HG03521 (cell line): ENCODE measurements at regions not wholly inside any gene's neighbourhood (a gene's known extent, or its start where the extent isn't known, plus 50 kb on each side); places are given as distances from the start of the nearest gene placed in this dataset.
"Not testable (repeated sequence)": the region's sequence is repeated elsewhere in the genome, so short reads cannot be mapped to it uniquely, and the experiment has no call there.

Source experiments
- ATAC-seq: cut with Tn5 transposase; IDR thresholded peaks from one replicate; pipeline ENCODE4 v1.9.1; 2021; ENCODE audit warnings: mild to moderate bottlenecking, moderate library complexity; ENCODE audit not compliant: unreplicated experiment

GRCh38 chr15:20369500-20369899, 172.1 kb downstream of the GOLGA6L6 start:
- ATAC-seq: no peak

- no peak for ATAC-seq
Observed at GRCh38 chr15:20368974-20369373, 172.6 kb downstream of the GOLGA6L6 start.

GRCh38 chr15:20367093-20367492, 174.5 kb downstream of the GOLGA6L6 start:
- no peak for ATAC-seq

GRCh38 chr15:20363591-20363990, 178.0 kb downstream of the GOLGA6L6 start:
- not testable (repeated sequence) for ATAC-seq

- no peak for ATAC-seq
Observed at GRCh38 chr15:20361091-20361490, 180.5 kb downstream of the GOLGA6L6 start.

- no peak for ATAC-seq
Observed at GRCh38 chr15:20358779-20359414, 182.7 kb downstream of the GOLGA6L6 start.

- no peak for ATAC-seq
Observed at GRCh38 chr15:20358066-20358778, 183.4 kb downstream of the GOLGA6L6 start.

- ATAC-seq: no peak
Observed at GRCh38 chr15:20357481-20358065, 184.0 kb downstream of the GOLGA6L6 start.

GRCh38 chr15:20356911-20357480, 184.6 kb downstream of the GOLGA6L6 start:
- ATAC-seq: no peak

GRCh38 chr15:20356444-20356910, 185.1 kb downstream of the GOLGA6L6 start:
- no peak for ATAC-seq

GRCh38 chr15:20355256-20355868, 186.2 kb downstream of the GOLGA6L6 start:
- ATAC-seq: no peak

GRCh38 chr15:20354884-20355223, 186.7 kb downstream of the GOLGA6L6 start:
- not testable (repeated sequence) for ATAC-seq

- no peak for ATAC-seq
Observed at GRCh38 chr15:20353966-20354883, 187.4 kb downstream of the GOLGA6L6 start.

- ATAC-seq: no peak
Observed at GRCh38 chr15:20352241-20353200, 189.1 kb downstream of the GOLGA6L6 start.

GRCh38 chr15:20351448-20351971, 190.1 kb downstream of the GOLGA6L6 start:
- no peak for ATAC-seq

- no peak for ATAC-seq
Observed at GRCh38 chr15:20349774-20350498, 191.7 kb downstream of the GOLGA6L6 start.

- ATAC-seq: no peak
Observed at GRCh38 chr15:20348900-20349773, 192.5 kb downstream of the GOLGA6L6 start.
